Umbilical cord (tissue), 1 donor: ENCODE measurements at regions not wholly inside any gene's neighbourhood (a gene's known extent, or its start where the extent isn't known, plus 50 kb on each side); places are given as distances from the start of the nearest gene placed in this dataset.
A peak's percentile ranks its signal among the peaks of the same experiment; 100 is the strongest.

Source experiments
- DNase-seq: peaks from one replicate; pipeline ENCODE4 v3.0.0-alpha.2; 2015; ENCODE audit warnings: low spot score

- DNase-seq: no peak
Observed at GRCh38 chr7:382043-382400, 92.1 kb downstream of the FOXL3 start.

- DNase-seq: no peak
Observed at GRCh38 chr7:386385-386784, 96.4 kb downstream of the FOXL3 start.

- DNase-seq: no peak
Observed at GRCh38 chr7:387132-388022, 97.4 kb downstream of the FOXL3 start.

- no peak for DNase-seq
Observed at GRCh38 chr7:388023-388960, 98.3 kb downstream of the FOXL3 start.

GRCh38 chr7:388961-389701 lies 99.2 kb downstream of the FOXL3 start:
- DNase-seq: no peak

GRCh38 chr7:389911-390601 lies 100.1 kb downstream of the FOXL3 start:
- no peak for DNase-seq

- no peak for DNase-seq
Observed at GRCh38 chr7:390761-391410, 100.9 kb downstream of the FOXL3 start.

- DNase-seq: peak; percentile 68
Observed at GRCh38 chr7:391411-391951, 101.5 kb downstream of the FOXL3 start.

- no peak for DNase-seq
Observed at GRCh38 chr7:391961-392524, 102.1 kb downstream of the FOXL3 start.

GRCh38 chr7:392822-393221 lies 102.9 kb downstream of the FOXL3 start:
- no peak for DNase-seq

- no peak for DNase-seq
Observed at GRCh38 chr7:395643-396042, 105.7 kb downstream of the FOXL3 start.

GRCh38 chr7:398888-399287 lies 108.9 kb downstream of the FOXL3 start:
- DNase-seq: no peak

GRCh38 chr7:400901-401485 lies 111.0 kb downstream of the FOXL3 start:
- DNase-seq: no peak

- DNase-seq: no peak
Observed at GRCh38 chr7:401495-401894, 111.5 kb downstream of the FOXL3 start.

GRCh38 chr7:404812-405488 lies 114.7 kb downstream of the PDGFA start:
- DNase-seq: no peak

GRCh38 chr7:405489-406211 lies 114.0 kb downstream of the PDGFA start:
- DNase-seq: no peak

GRCh38 chr7:407721-408539 lies 111.7 kb downstream of the PDGFA start:
- no peak for DNase-seq
